ENCODE measurements at regions not wholly inside any gene's neighbourhood (a gene's known extent, or its start where the extent isn't known, plus 50 kb on each side); places are given as distances from the start of the nearest gene placed in this dataset.

GRCh38 chr1:214187121-214187900, 93.6 kb upstream of the SMYD2 start:
- peak overlapping the region; percentile 50 for H3K4me3 ChIP-seq (ENCODE audit: low read depth, low read length)
- H3K9me3 ChIP-seq (ENCODE audit: severe bottlenecking), result no peaks in the 10 kb centered on the region
- H3K36me3 ChIP-seq, result no peaks in the 10 kb centered on the region
- peaks cover 7% of the 10 kb centered on the region for H3K27me3 ChIP-seq (ENCODE audit: insufficient read depth, low read depth, severe bottlenecking)
- peak; percentile 69 for DNase-seq
- TF ChIP-seq, protein P1, sequence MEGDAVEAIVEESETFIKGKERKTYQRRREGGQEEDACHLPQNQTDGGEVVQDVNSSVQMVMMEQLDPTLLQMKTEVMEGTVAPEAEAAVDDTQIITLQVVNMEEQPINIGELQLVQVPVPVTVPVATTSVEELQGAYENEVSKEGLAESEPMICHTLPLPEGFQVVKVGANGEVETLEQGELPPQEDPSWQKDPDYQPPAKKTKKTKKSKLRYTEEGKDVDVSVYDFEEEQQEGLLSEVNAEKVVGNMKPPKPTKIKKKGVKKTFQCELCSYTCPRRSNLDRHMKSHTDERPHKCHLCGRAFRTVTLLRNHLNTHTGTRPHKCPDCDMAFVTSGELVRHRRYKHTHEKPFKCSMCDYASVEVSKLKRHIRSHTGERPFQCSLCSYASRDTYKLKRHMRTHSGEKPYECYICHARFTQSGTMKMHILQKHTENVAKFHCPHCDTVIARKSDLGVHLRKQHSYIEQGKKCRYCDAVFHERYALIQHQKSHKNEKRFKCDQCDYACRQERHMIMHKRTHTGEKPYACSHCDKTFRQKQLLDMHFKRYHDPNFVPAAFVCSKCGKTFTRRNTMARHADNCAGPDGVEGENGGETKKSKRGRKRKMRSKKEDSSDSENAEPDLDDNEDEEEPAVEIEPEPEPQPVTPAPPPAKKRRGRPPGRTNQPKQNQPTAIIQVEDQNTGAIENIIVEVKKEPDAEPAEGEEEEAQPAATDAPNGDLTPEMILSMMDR (IDR thresholded peaks at IDR 0.05; ENCODE audit: low read depth, low read length), result no peak
- H3K27ac ChIP-seq, result no peak overlapping the region

DNA sequence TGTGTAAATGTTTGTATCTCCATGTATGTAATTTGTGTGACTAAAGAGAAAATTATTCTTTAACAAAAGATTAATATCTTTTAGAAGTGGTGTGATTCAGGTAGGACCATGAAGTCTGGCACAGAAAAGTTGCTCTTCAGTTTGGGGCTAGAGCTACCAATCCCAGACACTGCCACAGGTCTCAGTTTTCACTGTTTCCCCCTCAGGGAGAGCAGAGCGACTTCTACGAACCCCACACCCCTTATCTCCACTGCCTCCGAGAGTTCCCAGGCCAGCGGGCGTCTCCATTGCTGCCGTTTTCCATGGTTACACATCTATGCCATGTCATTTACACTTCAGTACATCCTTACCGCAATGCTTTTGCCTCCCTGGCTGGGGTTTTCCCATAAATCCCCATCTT, 93.0 kb upstream of the SMYD2 start:
- DNase-seq, result no peak
- peaks cover 7% of the 10 kb centered on the region for H3K27me3 ChIP-seq (ENCODE audit: insufficient read depth, low read depth, severe bottlenecking)
- TF ChIP-seq, protein P1 (IDR thresholded peaks at IDR 0.05; ENCODE audit: low read depth, low read length), result no peak
- H3K4me3 ChIP-seq (ENCODE audit: low read depth, low read length), result no peak overlapping the region
- H3K27ac ChIP-seq, result no peak overlapping the region
- no peaks in the 10 kb centered on the region for H3K9me3 ChIP-seq (ENCODE audit: severe bottlenecking)
- no peaks in the 10 kb centered on the region for H3K36me3 ChIP-seq

GRCh38 chr1:214188835-214189234, 92.1 kb upstream of the SMYD2 start:
- TF ChIP-seq, protein P1 (IDR thresholded peaks at IDR 0.05; ENCODE audit: low read depth, low read length), result no peak
- Histone ChIP-seq H3K4me3 (ENCODE audit: low read depth, low read length) (no peak overlapping the region), H3K36me3 (no peaks in the 10 kb centered on the region), H3K27me3 (ENCODE audit: insufficient read depth, low read depth, severe bottlenecking) (peaks cover 7% of the 10 kb centered on the region), H3K27ac (no peak overlapping the region), H3K9me3 (ENCODE audit: severe bottlenecking) (no peaks in the 10 kb centered on the region)
- no peak for DNase-seq

- peak; percentile 51 for DNase-seq
These were observed 87.9 kb upstream of the SMYD2 start for GRCh38 chr1:214192825-214193643.

GRCh38 chr1:214193691-214194090, 87.3 kb upstream of the SMYD2 start:
- no peak overlapping the region for H3K4me3 ChIP-seq (ENCODE audit: low read depth, low read length)
- DNase-seq, result no peak
- TF ChIP-seq, protein P1 (IDR thresholded peaks at IDR 0.05; ENCODE audit: low read depth, low read length), result no peak
- no peaks in the 10 kb centered on the region for H3K27me3 ChIP-seq (ENCODE audit: insufficient read depth, low read depth, severe bottlenecking)
- no peaks in the 10 kb centered on the region for H3K9me3 ChIP-seq (ENCODE audit: severe bottlenecking)
- H3K27ac ChIP-seq, result no peak overlapping the region
- no peaks in the 10 kb centered on the region for H3K36me3 ChIP-seq

More at GRCh38 chr1:214192825-214193643, 87.9 kb upstream of the SMYD2 start:
- Histone ChIP-seq H3K27me3 (ENCODE audit: insufficient read depth, low read depth, severe bottlenecking) (peaks cover under 1% of the 10 kb centered on the region), H3K27ac (no peak overlapping the region), H3K9me3 (ENCODE audit: severe bottlenecking) (no peaks in the 10 kb centered on the region), H3K36me3 (no peaks in the 10 kb centered on the region), H3K4me3 (ENCODE audit: low read depth, low read length) (no peak overlapping the region)
- TF ChIP-seq, protein P1 (IDR thresholded peaks at IDR 0.05; ENCODE audit: low read depth, low read length), result no peak

Data from WERI-Rb-1 (cell line).